ENCODE measurements at regions not wholly inside any gene's neighbourhood (a gene's known extent, or its start where the extent isn't known, plus 50 kb on each side); places are given as distances from the start of the nearest gene placed in this dataset.

- no peak for DNase-seq
- Histone ChIP-seq H3K4me3 (no peak overlapping the region), H3K27ac (no peak overlapping the region), H3K27me3 (no peaks in the 10 kb centered on the region), H3K4me1 (peaks cover 8 to 18% (median 8%) of the 10 kb centered on the region in 3 donors), H3K9me3 (no peaks in the 10 kb centered on the region), H3K36me3 (no peaks in the 10 kb centered on the region)
- intact Hi-C loops (cut with DNase I): no loop called here
- TF ChIP-seq POLR2A (IDR thresholded peaks at IDR 0.05) (no peak), CTCF (IDR thresholded peaks at IDR 0.05) (no peak)
- WGBS, 2 donors: 60 to 64% methylated on average over 8 of the region's 8 CpGs
Observed at GRCh38 chr2:8238521-8239230, 443.2 kb upstream of the ID2 start.

DNA sequence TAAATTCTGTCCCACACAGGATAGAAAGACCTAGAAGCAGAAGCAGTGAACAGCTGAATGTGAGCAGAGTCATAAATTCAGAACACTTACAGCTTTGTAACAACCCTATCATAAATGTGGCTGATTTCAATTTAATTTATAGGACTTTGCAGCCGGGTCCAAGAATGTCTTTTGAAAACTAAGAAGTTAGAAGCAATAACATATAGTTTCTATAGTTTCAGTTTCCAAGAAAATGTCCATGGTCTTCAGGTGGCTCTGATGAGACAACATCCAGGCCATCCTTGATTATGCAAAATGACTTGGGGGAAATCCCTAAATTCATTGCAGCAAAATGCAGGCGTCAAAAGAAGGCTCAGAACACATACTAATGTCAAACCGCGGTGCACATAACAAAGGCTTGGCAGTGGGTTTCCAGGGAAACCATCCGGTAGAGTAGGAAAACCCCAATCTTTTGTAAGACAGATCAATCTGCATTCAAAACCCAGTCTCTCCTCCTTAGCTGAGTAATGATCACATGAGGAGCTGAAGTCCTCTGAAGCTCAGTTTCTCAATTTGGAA is 442.2 kb upstream of the ID2 start:
- no peak for DNase-seq
- intact Hi-C loops (cut with DNase I): no loop called here
- Histone ChIP-seq H3K4me1 (peaks cover 7 to 15% (median 8%) of the 10 kb centered on the region in 3 donors), H3K4me3 (no peak overlapping the region), H3K27ac (no peak overlapping the region), H3K36me3 (no peaks in the 10 kb centered on the region), H3K27me3 (no peaks in the 10 kb centered on the region), H3K9me3 (no peaks in the 10 kb centered on the region)
- WGBS, 2 donors: 22 to 50% methylated on average over 5 of the region's 5 CpGs
- TF ChIP-seq POLR2A (IDR thresholded peaks at IDR 0.05) (no peak), CTCF (IDR thresholded peaks at IDR 0.05) (no peak)

- 65 to 100% methylated on average over 1 to 3 of the region's 3 CpGs for WGBS, 2 donors
- Histone ChIP-seq H3K36me3 (no peaks in the 10 kb centered on the region), H3K27me3 (no peaks in the 10 kb centered on the region), H3K9me3 (no peaks in the 10 kb centered on the region), H3K4me1 (peaks cover 0 to 5% (median 0%) of the 10 kb centered on the region in 3 donors), H3K27ac (no peak overlapping the region), H3K4me3 (no peak overlapping the region)
- no peak for DNase-seq
- TF ChIP-seq POLR2A (IDR thresholded peaks at IDR 0.05) (no peak), CTCF (IDR thresholded peaks at IDR 0.05) (no peak)
- intact Hi-C loops (cut with DNase I): no loop called here
Observed at GRCh38 chr2:8241317-8241716, 440.5 kb upstream of the ID2 start.

DNA sequence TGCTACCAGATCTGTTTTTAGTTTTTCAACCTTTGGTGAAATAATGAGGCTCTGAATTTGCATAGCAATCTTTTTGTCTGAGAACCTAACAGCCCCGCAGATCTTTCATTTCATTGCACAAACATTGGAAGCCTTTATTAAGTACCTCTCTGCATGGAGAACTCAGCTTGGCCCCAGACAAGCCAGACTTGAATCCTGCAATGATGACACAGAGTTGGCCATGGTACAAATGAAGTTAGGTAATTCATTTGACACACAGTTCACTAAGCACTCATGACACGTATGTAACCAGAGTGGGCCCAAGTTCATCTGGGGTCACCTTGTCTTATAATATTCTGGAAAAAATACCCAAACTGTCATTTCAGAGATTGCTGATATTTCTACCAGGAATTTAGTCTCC is 439.1 kb upstream of the ID2 start:
- no peaks in the 10 kb centered on the region for H3K36me3 ChIP-seq
- H3K9me3 ChIP-seq: no peaks in the 10 kb centered on the region
- H3K27ac ChIP-seq: no peak overlapping the region
- WGBS, 2 donors: 50 to 61% methylated on average over 2 of the region's 2 CpGs
- H3K4me1 ChIP-seq: peaks cover 0 to 7% (median 0%) of the 10 kb centered on the region in 3 donors
- H3K4me3 ChIP-seq: no peak overlapping the region
- intact Hi-C loops (cut with DNase I): no loop called here
- DNase-seq: no peak
- no peak for TF ChIP-seq CTCF (IDR thresholded peaks at IDR 0.05)
- TF ChIP-seq POLR2A (IDR thresholded peaks at IDR 0.05): no peak
- H3K27me3 ChIP-seq: no peaks in the 10 kb centered on the region

- H3K36me3 ChIP-seq: no peaks in the 10 kb centered on the region
- no peak for DNase-seq
- WGBS, 2 donors: 83 to 94% methylated on average over 5 of the region's 5 CpGs
- H3K4me3 ChIP-seq: no peak overlapping the region
- H3K27ac ChIP-seq: no peak overlapping the region
- TF ChIP-seq POLR2A (IDR thresholded peaks at IDR 0.05) (no peak), CTCF (IDR thresholded peaks at IDR 0.05) (no peak)
- H3K9me3 ChIP-seq: no peaks in the 10 kb centered on the region
- no peaks in the 10 kb centered on the region for H3K27me3 ChIP-seq
- H3K4me1 ChIP-seq: peaks cover 0 to 13% (median 0%) of the 10 kb centered on the region in 3 donors
- intact Hi-C loops (cut with DNase I): no loop called here
Observed at GRCh38 chr2:8243748-8244400, 438.0 kb upstream of the ID2 start.
